Left kidney (tissue), 1 donor: ENCODE measurements at regions not wholly inside any gene's neighbourhood (a gene's known extent, or its start where the extent isn't known, plus 50 kb on each side); places are given as distances from the start of the nearest gene placed in this dataset.

Source experiments
- DNase-seq: peaks from one replicate; pipeline ENCODE4 v3.0.0-alpha.2; 2013

DNA sequence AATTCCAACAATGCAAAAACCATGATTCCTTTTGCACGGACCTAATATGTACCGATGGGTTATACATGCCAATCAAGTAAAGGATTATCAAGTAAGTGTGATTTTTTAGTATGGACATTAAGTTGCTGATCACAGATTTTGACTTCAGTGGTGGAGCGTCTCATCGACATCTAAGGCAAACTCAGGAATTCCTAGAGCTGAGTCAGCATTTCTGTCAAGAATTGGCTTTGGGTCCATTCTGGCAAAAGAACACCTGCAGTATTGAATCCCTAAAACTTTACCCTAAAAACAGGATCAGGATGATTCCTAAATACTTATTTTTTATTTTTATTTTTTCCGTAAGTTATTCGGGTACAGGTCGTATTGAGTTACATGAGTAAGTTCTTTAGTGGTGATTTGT is 83.6 kb downstream of the HPGD start:
- DNase-seq, result no peak

DNA sequence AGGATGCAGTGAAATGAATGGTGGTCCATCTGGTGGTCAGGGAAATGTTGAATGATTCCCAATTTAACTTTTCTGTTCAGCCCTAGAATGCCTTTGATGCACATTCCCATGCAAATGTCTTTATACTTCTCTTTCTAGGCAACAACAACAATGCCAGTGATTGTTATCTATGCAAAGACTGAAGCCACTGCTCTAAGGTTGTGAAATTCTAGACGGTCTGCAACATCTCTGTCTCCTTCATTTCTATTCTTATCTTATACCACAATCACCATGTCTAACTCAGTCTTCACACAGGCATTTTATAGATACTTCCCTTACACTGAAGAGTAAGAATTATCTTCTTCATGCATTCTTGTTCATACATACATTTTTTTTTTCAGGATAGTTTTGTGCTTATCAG is 84.5 kb downstream of the HPGD start:
- no peak for DNase-seq

GRCh38 chr4:174437324-174437723 is 85.0 kb downstream of the HPGD start:
- DNase-seq, result no peak

DNA sequence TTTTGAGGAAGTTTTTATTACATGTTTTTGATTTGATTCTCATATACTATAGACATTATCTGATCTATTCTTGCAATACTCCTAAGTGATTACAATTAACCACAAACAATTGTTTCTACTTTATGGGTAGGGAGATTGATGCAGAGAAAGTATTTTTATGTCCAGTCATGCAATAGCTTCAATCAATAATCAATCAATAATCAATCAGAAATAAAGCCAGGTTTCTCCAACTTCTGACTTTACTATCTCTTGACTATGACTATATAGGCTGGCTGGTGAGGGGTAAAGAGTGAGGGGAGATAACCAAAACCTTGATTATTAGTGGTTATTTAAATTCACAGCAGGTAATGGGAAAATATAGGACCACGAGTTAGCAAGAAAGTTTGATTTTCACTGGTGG is 85.9 kb downstream of the HPGD start:
- DNase-seq, result no peak

GRCh38 chr4:174435974-174436373 is 86.3 kb downstream of the HPGD start:
- no peak for DNase-seq

GRCh38 chr4:174434455-174434854 is 87.8 kb downstream of the HPGD start:
- DNase-seq, result no peak

- DNase-seq, result no peak
Measured at GRCh38 chr4:174430576-174430975, 91.7 kb downstream of the HPGD start.

DNA sequence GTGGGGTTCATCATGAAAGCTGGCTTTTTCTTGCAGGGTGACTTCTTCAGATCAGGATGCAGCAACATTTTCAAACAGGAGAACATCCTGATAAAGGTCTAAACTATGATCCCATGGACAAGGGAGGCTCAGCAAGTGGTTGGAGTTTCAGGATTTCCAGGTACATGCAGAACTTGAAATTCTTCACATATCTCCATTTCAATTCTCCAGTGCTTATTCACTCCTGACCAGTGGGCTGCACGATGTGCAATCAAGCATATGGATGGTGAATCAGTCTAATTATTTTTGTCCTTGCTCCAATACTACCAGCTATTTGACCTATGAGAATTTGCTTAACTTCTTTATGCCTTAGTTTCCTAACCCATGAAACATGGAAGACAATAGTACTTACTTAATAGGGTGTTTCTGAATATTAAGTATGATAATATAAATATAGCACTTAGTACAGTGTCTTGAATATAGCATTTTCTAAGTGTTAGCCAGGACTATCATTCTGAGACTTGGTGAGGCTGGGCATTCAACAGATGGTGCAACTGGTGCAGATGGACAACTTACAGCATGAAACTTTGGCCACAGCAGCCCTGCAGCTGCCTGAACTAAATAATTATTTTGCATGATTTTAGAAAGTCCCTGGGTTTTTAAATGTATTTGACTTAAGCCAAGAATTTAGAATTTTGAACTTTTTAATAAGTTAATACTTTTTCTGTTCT is 92.4 kb downstream of the HPGD start:
- no peak for DNase-seq

- DNase-seq, result no peak
Measured at GRCh38 chr4:174427571-174428140, 94.6 kb downstream of the HPGD start.

- DNase-seq, result no peak
Measured at GRCh38 chr4:174425669-174426068, 96.6 kb downstream of the HPGD start.

GRCh38 chr4:174423257-174423944 is 98.9 kb downstream of the HPGD start:
- DNase-seq, result peak; percentile 6

GRCh38 chr4:174422893-174423256 is 99.4 kb downstream of the HPGD start:
- DNase-seq, result no peak

DNA sequence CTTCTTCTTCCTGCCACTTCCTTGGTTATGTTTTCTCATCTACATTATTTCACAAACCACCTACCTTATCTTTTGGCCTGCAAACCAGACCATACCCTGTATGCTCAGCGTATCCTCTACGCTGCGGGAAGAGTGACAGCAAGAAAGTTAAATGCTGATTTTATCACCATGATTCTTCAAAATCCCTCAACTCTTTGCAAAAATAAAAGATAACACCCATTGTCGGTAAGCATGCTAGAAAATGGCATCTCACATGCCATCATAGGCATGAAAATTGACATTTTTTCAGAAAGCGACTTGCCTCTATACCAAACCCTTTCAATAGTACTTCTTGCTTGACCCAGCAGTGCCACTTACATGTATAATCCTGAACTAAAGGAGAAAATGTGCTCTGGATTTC is 102.0 kb downstream of the HPGD start:
- DNase-seq, result no peak

DNA sequence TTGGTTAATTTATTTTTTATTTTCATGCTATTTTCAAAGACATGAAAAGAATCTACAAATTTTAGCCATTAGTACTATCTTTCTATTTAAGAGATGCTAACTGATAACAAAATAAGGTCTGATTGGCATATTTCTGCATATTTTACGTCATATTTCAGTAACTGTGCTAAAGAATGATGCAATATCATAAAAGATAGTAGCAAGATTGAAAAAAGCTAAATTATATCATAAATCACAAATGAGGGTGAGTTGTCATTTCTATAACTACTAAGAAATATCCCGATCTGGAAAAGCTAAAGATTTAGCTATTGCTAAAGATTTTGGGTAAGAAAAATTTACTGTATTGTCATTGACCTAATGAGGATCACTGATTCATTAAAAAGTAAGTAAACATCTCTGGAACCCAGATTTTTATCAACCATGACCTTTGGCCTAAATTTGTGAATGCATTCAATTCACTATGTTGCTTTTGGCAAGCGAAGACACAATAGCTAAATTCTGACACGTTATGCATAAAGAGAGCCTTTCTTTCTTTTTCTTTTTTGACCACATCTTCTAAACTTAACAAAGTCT is 103.6 kb downstream of the HPGD start:
- DNase-seq, result no peak

DNA sequence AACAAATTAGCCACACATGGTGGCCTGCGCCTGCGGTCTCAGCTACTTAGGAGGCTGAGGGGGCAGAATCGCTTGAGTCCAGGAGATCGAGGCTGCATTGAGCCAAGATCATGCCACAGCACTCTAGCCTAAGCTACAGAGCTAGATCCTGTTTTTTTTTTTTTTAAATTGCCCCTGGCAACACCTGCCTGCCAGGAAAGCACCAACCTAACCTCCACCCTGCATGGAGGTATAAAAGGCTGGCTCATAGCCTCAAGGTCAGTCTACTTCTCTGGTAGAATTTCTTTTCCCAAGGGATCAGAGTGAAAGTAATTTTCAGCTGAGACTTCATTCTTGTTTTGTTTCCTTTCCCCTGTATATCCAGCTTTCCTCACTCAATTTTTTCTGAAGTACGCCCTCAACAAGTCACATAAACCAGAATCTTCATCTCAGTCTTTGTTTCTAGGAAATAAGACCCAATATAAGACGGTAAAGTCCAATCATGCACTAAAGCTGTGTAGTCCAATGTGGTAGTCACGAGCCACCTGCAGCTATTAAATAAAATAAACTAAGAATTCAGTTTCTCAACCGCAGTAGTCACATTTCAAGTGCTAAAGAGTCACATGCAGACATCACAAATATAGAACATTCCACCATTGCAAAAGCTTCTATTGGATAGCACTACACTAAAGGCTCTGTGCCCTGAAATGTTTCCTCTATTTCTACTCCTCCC is 113.3 kb downstream of the HPGD start:
- no peak for DNase-seq

GRCh38 chr4:174406383-174406782 is 115.9 kb downstream of the HPGD start:
- DNase-seq, result no peak

GRCh38 chr4:174405923-174406322 is 116.4 kb downstream of the HPGD start:
- no peak for DNase-seq

- no peak for DNase-seq
Measured at GRCh38 chr4:174404677-174405076, 117.6 kb downstream of the HPGD start.

- no peak for DNase-seq
Measured at GRCh38 chr4:174403177-174403543, 119.1 kb downstream of the HPGD start.

- DNase-seq, result no peak
Measured at GRCh38 chr4:174402470-174403176, 118.9 kb downstream of the CEP44 start.

DNA sequence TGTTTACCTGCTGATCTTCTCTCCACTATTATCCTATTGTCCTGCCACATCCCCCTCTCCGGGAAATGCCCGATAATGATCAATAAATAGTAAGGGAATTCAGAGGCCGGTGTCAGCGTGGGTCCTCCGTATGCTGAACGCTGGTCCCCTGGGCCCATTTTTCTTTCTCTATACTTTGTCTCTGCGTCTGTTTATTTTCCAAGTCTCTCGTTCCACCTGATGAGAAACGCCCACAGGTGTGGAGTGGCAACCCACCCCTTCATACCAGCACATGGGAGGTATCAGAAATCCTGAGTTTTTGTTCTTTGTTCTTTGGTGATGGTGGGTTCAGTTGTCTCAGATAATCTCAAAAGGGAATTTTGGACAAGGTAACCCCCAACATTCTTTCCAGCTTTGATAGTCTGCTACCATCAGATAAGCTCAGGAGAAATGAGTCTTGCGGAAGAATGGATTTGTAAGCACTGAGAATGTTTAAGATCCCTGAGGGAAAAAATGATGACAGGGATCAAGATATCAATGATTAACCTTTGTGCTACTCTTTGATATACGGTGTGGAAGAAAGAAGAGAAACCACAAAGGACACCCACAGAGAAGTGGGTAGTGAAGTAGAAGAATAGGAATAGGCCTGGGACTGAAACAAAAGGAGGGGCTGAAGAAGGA is 117.9 kb downstream of the CEP44 start:
- DNase-seq, result no peak
